Activated T-cell treated with anti-CD3 and anti-CD28 coated beads, Interleukin-2, amount 50 U/mL, for 72 hours (primary cell): ENCODE measurements at regions not wholly inside any gene's neighbourhood (a gene's known extent, or its start where the extent isn't known, plus 50 kb on each side); places are given as distances from the start of the nearest gene placed in this dataset.

ENCODE experiments used
- ATAC-seq, 2 donors: fragments of 150-1000 bp; cut with Tn5 transposase; replicated peaks in 1 of 2; 2 replicates each; pipeline ENCODE4 v1.10.0; 2021; ENCODE audit warnings: moderate library complexity in 2 of 2, mild to moderate bottlenecking in 1 of 2
- DNase-seq, 2 donors: peaks; one replicate each; pipeline ENCODE4 v3.0.0; 2021 to 2022; ENCODE audit warnings: mixed read lengths in 1 of 2
- H3K27ac Mint-ChIP-seq: one replicate; pipeline ENCODE4 v1.8.0; 2022; ENCODE audit warnings: mild to moderate bottlenecking, moderate library complexity, mixed read lengths
- H3K27me3 Mint-ChIP-seq: one replicate; pipeline ENCODE4 v1.8.0; 2022; ENCODE audit warnings: low read depth, mixed read lengths
- H3K36me3 Mint-ChIP-seq, 2 donors: one replicate each; pipeline ENCODE4 v1.8.0; 2022; ENCODE audit warnings: mixed read lengths in 2 of 2, mild to moderate bottlenecking in 1 of 2; ENCODE audit not compliant: insufficient read depth in 2 of 2
- H3K4me1 Mint-ChIP-seq: one replicate; pipeline ENCODE4 v1.8.0; 2022; ENCODE audit warnings: low read depth, mixed read lengths
- H3K4me3 Mint-ChIP-seq, 2 donors: one replicate each; pipeline ENCODE4 v1.8.0; 2022; ENCODE audit warnings: mild to moderate bottlenecking in 2 of 2, mixed read lengths in 2 of 2, moderate library complexity in 2 of 2
- H3K9me3 Mint-ChIP-seq, 2 donors: one replicate each; pipeline ENCODE4 v1.8.0; 2022; ENCODE audit warnings: mixed read lengths in 2 of 2

- Mint-ChIP-seq H3K27me3 (peaks cover 10% of the 10 kb centered on the region), H3K36me3 (no peaks in the 10 kb centered on the region), H3K4me1 (peaks cover 8% of the 10 kb centered on the region), H3K4me3 (no peak overlapping the region), H3K27ac (no peak overlapping the region), H3K9me3 (no peaks in the 10 kb centered on the region)
- ATAC-seq (no peak), DNase-seq (no peak)
Observed at GRCh38 chr6:41446907-41447545, 99.2 kb upstream of the FOXP4 start.

GRCh38 chr6:41448256-41448655 lies 97.9 kb upstream of the FOXP4 start:
- Mint-ChIP-seq H3K27me3 (peaks cover 10% of the 10 kb centered on the region), H3K36me3 (no peaks in the 10 kb centered on the region), H3K4me3 (no peak overlapping the region), H3K27ac (no peak overlapping the region), H3K4me1 (no peaks in the 10 kb centered on the region), H3K9me3 (no peaks in the 10 kb centered on the region)
- DNase-seq: no peak
- ATAC-seq: no peak

- no peak for DNase-seq
- no peak overlapping the region for H3K27ac Mint-ChIP-seq
- no peaks in the 10 kb centered on the region for H3K4me1 Mint-ChIP-seq
- no peaks in the 10 kb centered on the region for H3K36me3 Mint-ChIP-seq
- H3K27me3 Mint-ChIP-seq: no peaks in the 10 kb centered on the region
- ATAC-seq: no peak
- no peak overlapping the region for H3K4me3 Mint-ChIP-seq
- H3K9me3 Mint-ChIP-seq: no peaks in the 10 kb centered on the region
Observed at GRCh38 chr6:41449399-41450245, 96.6 kb upstream of the FOXP4 start.

- no peak overlapping the region for H3K4me3 Mint-ChIP-seq
- DNase-seq: no peak
- H3K9me3 Mint-ChIP-seq: no peaks in the 10 kb centered on the region
- no peaks in the 10 kb centered on the region for H3K36me3 Mint-ChIP-seq
- H3K27ac Mint-ChIP-seq: no peak overlapping the region
- no peak for ATAC-seq
- H3K27me3 Mint-ChIP-seq: no peaks in the 10 kb centered on the region
- no peaks in the 10 kb centered on the region for H3K4me1 Mint-ChIP-seq
Observed at GRCh38 chr6:41450581-41450980, 95.6 kb upstream of the FOXP4 start.

- Mint-ChIP-seq H3K4me3 (no peak overlapping the region), H3K27ac (no peak overlapping the region), H3K27me3 (no peaks in the 10 kb centered on the region), H3K9me3 (no peaks in the 10 kb centered on the region), H3K4me1 (no peaks in the 10 kb centered on the region), H3K36me3 (no peaks in the 10 kb centered on the region)
- no peak for ATAC-seq
- DNase-seq: no peak
Observed at GRCh38 chr6:41451039-41451438, 95.1 kb upstream of the FOXP4 start.

GRCh38 chr6:41451515-41452163 lies 94.5 kb upstream of the FOXP4 start:
- ATAC-seq (no peak), DNase-seq (no peak)
- no peaks in the 10 kb centered on the region for H3K9me3 Mint-ChIP-seq
- H3K27me3 Mint-ChIP-seq: no peaks in the 10 kb centered on the region
- H3K4me1 Mint-ChIP-seq: no peaks in the 10 kb centered on the region
- no peaks in the 10 kb centered on the region for H3K36me3 Mint-ChIP-seq
- H3K4me3 Mint-ChIP-seq: no peak overlapping the region
- no peak overlapping the region for H3K27ac Mint-ChIP-seq

- DNase-seq (no peak), ATAC-seq (no peak)
- H3K27ac Mint-ChIP-seq: no peak overlapping the region
- H3K9me3 Mint-ChIP-seq: no peaks in the 10 kb centered on the region
- H3K36me3 Mint-ChIP-seq: no peaks in the 10 kb centered on the region
- no peak overlapping the region for H3K4me3 Mint-ChIP-seq
- H3K27me3 Mint-ChIP-seq: no peaks in the 10 kb centered on the region
- H3K4me1 Mint-ChIP-seq: no peaks in the 10 kb centered on the region
Observed at GRCh38 chr6:41452763-41453162, 93.4 kb upstream of the FOXP4 start.

GRCh38 chr6:41453244-41453643 lies 92.9 kb upstream of the FOXP4 start:
- H3K36me3 Mint-ChIP-seq: no peaks in the 10 kb centered on the region

GRCh38 chr6:41454189-41454789 lies 91.9 kb upstream of the FOXP4 start:
- no peaks in the 10 kb centered on the region for H3K36me3 Mint-ChIP-seq
- DNase-seq (no peak), ATAC-seq (no peak)
- no peak overlapping the region for H3K27ac Mint-ChIP-seq
- H3K27me3 Mint-ChIP-seq: peaks cover 8% of the 10 kb centered on the region
- no peak overlapping the region for H3K4me3 Mint-ChIP-seq
- no peaks in the 10 kb centered on the region for H3K4me1 Mint-ChIP-seq
- no peaks in the 10 kb centered on the region for H3K9me3 Mint-ChIP-seq

More at GRCh38 chr6:41453244-41453643, 92.9 kb upstream of the FOXP4 start:
- Mint-ChIP-seq H3K27ac (no peak overlapping the region), H3K9me3 (no peaks in the 10 kb centered on the region), H3K27me3 (peaks cover 3% of the 10 kb centered on the region), H3K4me1 (no peaks in the 10 kb centered on the region), H3K4me3 (no peak overlapping the region)
- DNase-seq (no peak), ATAC-seq (no peak)

- Mint-ChIP-seq H3K36me3 (no peaks in the 10 kb centered on the region), H3K9me3 (no peaks in the 10 kb centered on the region), H3K4me3 (no peak overlapping the region)
Observed at GRCh38 chr6:41455410-41455809, 90.8 kb upstream of the FOXP4 start.

GRCh38 chr6:41455818-41456217 lies 90.4 kb upstream of the FOXP4 start:
- Mint-ChIP-seq H3K27me3 (peaks cover 8% of the 10 kb centered on the region), H3K4me3 (no peak overlapping the region), H3K9me3 (no peaks in the 10 kb centered on the region), H3K27ac (no peak overlapping the region), H3K36me3 (no peaks in the 10 kb centered on the region), H3K4me1 (no peaks in the 10 kb centered on the region)
- DNase-seq (no peak), ATAC-seq (no peak)

More at GRCh38 chr6:41455410-41455809, 90.8 kb upstream of the FOXP4 start:
- peaks cover 8% of the 10 kb centered on the region for H3K27me3 Mint-ChIP-seq
- no peak for ATAC-seq
- no peak overlapping the region for H3K27ac Mint-ChIP-seq
- no peak for DNase-seq
- no peaks in the 10 kb centered on the region for H3K4me1 Mint-ChIP-seq

GRCh38 chr6:41457303-41457670 lies 88.9 kb upstream of the FOXP4 start:
- DNase-seq (no peak), ATAC-seq (no peak)
- Mint-ChIP-seq H3K9me3 (no peaks in the 10 kb centered on the region), H3K4me3 (no peak overlapping the region), H3K36me3 (no peaks in the 10 kb centered on the region), H3K27me3 (peaks cover 8% of the 10 kb centered on the region), H3K4me1 (peaks cover 4% of the 10 kb centered on the region), H3K27ac (no peak overlapping the region)

GRCh38 chr6:41459738-41460137 lies 86.4 kb upstream of the FOXP4 start:
- Mint-ChIP-seq H3K9me3 (no peaks in the 10 kb centered on the region), H3K4me3 (no peak overlapping the region), H3K36me3 (no peaks in the 10 kb centered on the region), H3K27ac (no peak overlapping the region), H3K4me1 (peaks cover 4% of the 10 kb centered on the region), H3K27me3 (peaks cover 25% of the 10 kb centered on the region)
- no peak for ATAC-seq
- DNase-seq: no peak
